HCT116 (cell line): ENCODE measurements at regions not wholly inside any gene's neighbourhood (a gene's known extent, or its start where the extent isn't known, plus 50 kb on each side); places are given as distances from the start of the nearest gene placed in this dataset.

Source experiments
- ATAC-seq: fragments of 200-7000 bp; cut with Tn5 transposase; 2 replicates; pipeline ENCODE4 v1.9.1; 2020; ENCODE audit warnings: mild to moderate bottlenecking, moderate library complexity
- BruUV-seq: library from RNA; stranded (reverse); fragments of 400-500 nt; replicated peaks from 2 replicates; lab custom pipeline; 2021; lab: Mats Ljungman, UMichigan
- CTCF ChIA-PET: fragments of 300-600 bp; sonication (Branson Sonifier 250); formaldehyde crosslinking; loops from one replicate; lab custom pipeline; 2021; ENCODE audit warnings: antibody characterized with exemption; lab: Charles Lee
- POLR2A ChIA-PET: fragments of 300-600, 350-600 bp; sonication (Branson Sonifier 250); formaldehyde crosslinking; loops from one replicate; lab custom pipeline; 2021; ENCODE audit warnings: antibody characterized with exemption; lab: Charles Lee
- RAD21 ChIA-PET, 2 experiments: fragments of 300-600 bp; sonication (Branson Sonifier 250); formaldehyde crosslinking; loops; one replicate each; lab custom pipeline; 2023; ENCODE audit warnings: low total read pairs in 2 of 2; ENCODE audit not compliant: uncharacterized antibody in 2 of 2, unreplicated experiment in 2 of 2, low non-redundant PET in 1 of 2; lab: Charles Lee
- DNase-seq: peaks from one replicate; pipeline ENCODE4 v3.0.0-alpha.2; 2010; ENCODE audit warnings: low read depth, low spot score
- H2AFZ ChIP-seq: fragments of 200-600 bp; shearing (Covaris generic), sonication (generic); 2 replicates; pipeline ENCODE4 v1.6.1; 2017; ENCODE audit warnings: low read depth, mixed run types, mixed read lengths, antibody characterized with exemption, low read length; ENCODE audit not compliant: poor library complexity, severe bottlenecking
- H3K27ac ChIP-seq: 2 replicates; pipeline ENCODE4 v1.5.1; 2012; ENCODE audit warnings: low read depth, low read length
- H3K27me3 ChIP-seq: fragments of 200-600 bp; sonication (generic); 2 replicates; pipeline ENCODE4 v1.6.1; 2016; ENCODE audit warnings: mixed run types, low read length, mixed read lengths; ENCODE audit not compliant: insufficient read depth
- H3K36me3 ChIP-seq, 2 experiments: fragments of 200-500 bp in 1 of 2; fragments of 200-600 bp in 1 of 2; sonication (Bioruptor generic) in 1 of 2; sonication (generic) in 1 of 2; 2 replicates each; pipeline versions ENCODE4 v1.5.1 to v1.6.1; 2014 to 2016; ENCODE audit warnings: low read length in 2 of 2, inconsistent platforms in 1 of 2, mixed read lengths in 1 of 2, mixed run types in 1 of 2; ENCODE audit not compliant: insufficient read depth in 2 of 2, control insufficient read depth in 1 of 2
- H3K4me1 ChIP-seq, 2 experiments: fragments of 200-600 bp in 1 of 2; sonication (generic) in 1 of 2; 2 replicates each; pipeline versions ENCODE4 v1.5.1 to v1.6.1; 2012 to 2017; ENCODE audit warnings: low read length in 2 of 2, inconsistent platforms in 1 of 2, mild to moderate bottlenecking in 1 of 2, mixed read lengths in 1 of 2, mixed run types in 1 of 2, moderate library complexity in 1 of 2; ENCODE audit not compliant: insufficient read depth in 2 of 2, control insufficient read depth in 1 of 2
- H3K4me2 ChIP-seq: fragments of 200-600 bp; sonication (generic); 2 replicates; pipeline ENCODE4 v1.6.1; 2017; ENCODE audit warnings: mixed run types, low read length, mixed read lengths
- H3K4me3 ChIP-seq, 2 experiments: fragments of 200-600 bp in 1 of 2; sonication (generic) in 1 of 2; replicated peaks in 1 of 2; 2 replicates each; pipeline ENCODE4 v1.5.1; 2011 to 2016; ENCODE audit warnings: low read length in 2 of 2, control low read depth in 1 of 2, low read depth in 1 of 2, mild to moderate bottlenecking in 1 of 2, mixed read lengths in 1 of 2, mixed run types in 1 of 2
- H3K79me2 ChIP-seq: fragments of 200-600 bp; sonication (generic); 2 replicates; pipeline ENCODE4 v1.6.1; 2017; ENCODE audit warnings: mild to moderate bottlenecking, mixed run types, low read length, moderate library complexity, mixed read lengths; ENCODE audit not compliant: insufficient read depth
- H3K9ac ChIP-seq: fragments of 200-600 bp; sonication (generic); 2 replicates; pipeline ENCODE4 v1.6.1; 2016; ENCODE audit warnings: low read length, mixed read lengths
- H3K9me2 ChIP-seq: fragments of 200-600 bp; sonication (generic), shearing (Covaris generic); 2 replicates; pipeline ENCODE4 v1.6.1; 2017; ENCODE audit warnings: mixed run types, mild to moderate bottlenecking, moderate library complexity; ENCODE audit not compliant: insufficient read depth
- H3K9me3 ChIP-seq, 2 experiments: fragments of 200-500 bp in 1 of 2; fragments of 200-600 bp in 1 of 2; sonication (Bioruptor generic) in 1 of 2; sonication (generic) in 1 of 2; 2 replicates each; pipeline ENCODE4 v1.6.1; 2014 to 2017; ENCODE audit warnings: low read length in 2 of 2, mixed read lengths in 2 of 2, inconsistent platforms in 1 of 2, low read depth in 1 of 2, mild to moderate bottlenecking in 1 of 2, mixed run types in 1 of 2, moderate library complexity in 1 of 2; ENCODE audit not compliant: control insufficient read depth in 1 of 2, insufficient read depth in 1 of 2
- H4K20me1 ChIP-seq: fragments of 200-600 bp; sonication (generic), shearing (Covaris generic); 2 replicates; pipeline ENCODE4 v1.6.1; 2017; ENCODE audit warnings: mixed run types, mild to moderate bottlenecking, moderate library complexity; ENCODE audit not compliant: insufficient read depth
- CBX3 ChIP-seq: IDR thresholded peaks from 2 replicates; pipeline ENCODE4 v1.6.1; 2012; ENCODE audit warnings: low read depth
- CEBPB ChIP-seq: IDR thresholded peaks from 2 replicates; pipeline ENCODE4 v1.6.1; 2012; ENCODE audit warnings: low read depth
- EGR1 ChIP-seq: IDR thresholded peaks from 2 replicates; pipeline ENCODE4 v1.6.1; 2012; ENCODE audit warnings: low read depth
- ELF1 ChIP-seq: IDR thresholded peaks from 2 replicates; pipeline ENCODE4 v1.6.1; 2012; ENCODE audit warnings: low read depth, borderline replicate concordance
- EZH2 ChIP-seq: fragments of 200-600 bp; sonication (generic); IDR thresholded peaks from 2 replicates; pipeline ENCODE4 v1.6.1; 2017; ENCODE audit warnings: antibody characterized with exemption, mixed run types
- EZH2phosphoT487 ChIP-seq: fragments of 200-600 bp; IDR thresholded peaks from 2 replicates; pipeline ENCODE4 v1.6.1; 2018; ENCODE audit warnings: antibody characterized with exemption, borderline replicate concordance
- FOSL1 ChIP-seq: IDR thresholded peaks from 2 replicates; pipeline ENCODE4 v1.6.1; 2012; ENCODE audit warnings: low read depth
- JUND ChIP-seq: IDR thresholded peaks from 2 replicates; pipeline ENCODE4 v1.6.1; 2012
- POLR2A ChIP-seq: IDR thresholded peaks from 2 replicates; pipeline ENCODE4 v1.7.0; 2011; ENCODE audit warnings: borderline replicate concordance; ENCODE audit not compliant: insufficient read depth, insufficient read length; ENCODE audit errors: extremely low read depth
- RAD21 ChIP-seq: IDR thresholded peaks from 2 replicates; pipeline ENCODE4 v1.6.1; 2012; ENCODE audit warnings: low read depth, mild to moderate bottlenecking
- SIN3A ChIP-seq: IDR thresholded peaks from 2 replicates; pipeline ENCODE4 v1.6.1; 2012; ENCODE audit warnings: low read depth
- SP1 ChIP-seq: IDR thresholded peaks from 2 replicates; pipeline ENCODE4 v1.6.1; 2012; ENCODE audit warnings: low read depth
- SRF ChIP-seq: IDR thresholded peaks from 2 replicates; pipeline ENCODE4 v1.6.1; 2012; ENCODE audit warnings: low read depth
- TCF7L2 ChIP-seq: IDR thresholded peaks from 2 replicates; pipeline ENCODE4 v1.7.0; 2011; ENCODE audit warnings: borderline replicate concordance, inconsistent platforms; ENCODE audit not compliant: insufficient read depth, insufficient read length; ENCODE audit errors: extremely low read depth
- YY1 ChIP-seq: IDR thresholded peaks from 2 replicates; pipeline ENCODE4 v1.6.1; 2011; ENCODE audit warnings: low read length, low read depth, moderate library complexity, mild to moderate bottlenecking; ENCODE audit not compliant: insufficient replicate concordance; ENCODE audit errors: extremely low read depth
- ZFX ChIP-seq: fragments of 450-650 bp; IDR thresholded peaks from 2 replicates; pipeline ENCODE4 v1.6.1; 2017
- ZNF274 ChIP-seq: fragments of 200-500 bp; sonication (Bioruptor generic); IDR thresholded peaks from 2 replicates; pipeline ENCODE4 v1.6.1; 2014; ENCODE audit warnings: mild to moderate bottlenecking, low read depth, low read length, inconsistent platforms
- intact Hi-C: fragments of 100-400 bp; cut with micrococcal nuclease; formaldehyde crosslinking; loops from 2 replicates; pipeline ENCODE4 v1.10.0; 2022
- TF ChIP-seq, protein P1 (sequence below): IDR thresholded peaks from 2 replicates; pipeline ENCODE4 v1.6.1; 2012; ENCODE audit warnings: low read depth
- TF ChIP-seq, protein P2 (sequence below): IDR thresholded peaks from 2 replicates; pipeline ENCODE4 v1.6.1; 2011; ENCODE audit warnings: mild to moderate bottlenecking, low read length, moderate library complexity; ENCODE audit not compliant: insufficient replicate concordance; ENCODE audit errors: extremely low read depth
- TF ChIP-seq, protein P3 (sequence below): IDR thresholded peaks from 2 replicates; pipeline ENCODE4 v1.6.1; 2012

DNA sequence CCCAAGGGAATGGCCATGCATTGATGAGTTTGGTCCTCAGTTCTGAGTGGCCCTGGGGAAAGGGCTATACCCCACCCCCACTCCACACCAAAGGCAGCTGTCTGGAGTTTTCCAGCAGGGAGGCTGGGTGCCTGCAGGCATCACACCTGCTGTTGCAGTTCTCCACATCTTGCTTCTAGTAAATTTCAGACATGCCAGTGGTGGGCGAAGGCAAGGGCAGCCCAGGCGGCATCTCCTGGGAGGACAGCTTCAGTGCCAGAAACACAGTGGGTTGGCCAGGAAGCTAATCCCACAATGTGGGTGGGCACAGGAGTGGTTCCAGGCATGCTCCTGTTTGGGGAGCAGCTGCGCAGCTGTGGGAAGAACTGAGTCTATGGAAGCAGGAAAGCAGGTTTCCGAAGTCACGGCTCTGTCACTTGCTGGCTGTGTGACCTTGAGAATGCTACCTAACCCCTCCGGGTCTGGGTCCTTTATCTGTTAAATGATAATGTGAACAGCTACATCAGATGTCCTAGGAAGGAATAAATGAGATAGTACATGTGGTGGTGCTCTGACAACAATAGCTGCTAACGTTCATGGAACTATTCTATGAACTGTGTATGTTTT lies 84.6 kb upstream of the SPTBN1 start:
- H3K79me2 ChIP-seq: no peaks in the 10 kb centered on the region
- ChIA-PET CTCF (no interaction called here), POLR2A (no interaction called here), RAD21 (no interaction called here)
- peaks cover 0 to 8% of the 10 kb centered on the region in 2 experiments; a peak in 1 of 4 replicates for H3K9me3 ChIP-seq
- no peaks in the 10 kb centered on the region for H4K20me1 ChIP-seq
- no peaks in the 10 kb centered on the region for H3K36me3 ChIP-seq
- no peak overlapping the region for H3K4me3 ChIP-seq
- H3K9me2 ChIP-seq: no peaks in the 10 kb centered on the region
- TF ChIP-seq EZH2phosphoT487 (no peak), CEBPB (no peak), FOSL1 (no peak), EZH2 (no peak), JUND (no peak), EGR1 (no peak), SP1 (no peak), TCF7L2 (no peak), ZNF274 (no peak), ELF1 (no peak), SIN3A (no peak), POLR2A (no peak), YY1 (no peak), CBX3 (no peak), SRF (no peak), ZFX (no peak), RAD21 (no peak)
- TF ChIP-seq, protein P1, sequence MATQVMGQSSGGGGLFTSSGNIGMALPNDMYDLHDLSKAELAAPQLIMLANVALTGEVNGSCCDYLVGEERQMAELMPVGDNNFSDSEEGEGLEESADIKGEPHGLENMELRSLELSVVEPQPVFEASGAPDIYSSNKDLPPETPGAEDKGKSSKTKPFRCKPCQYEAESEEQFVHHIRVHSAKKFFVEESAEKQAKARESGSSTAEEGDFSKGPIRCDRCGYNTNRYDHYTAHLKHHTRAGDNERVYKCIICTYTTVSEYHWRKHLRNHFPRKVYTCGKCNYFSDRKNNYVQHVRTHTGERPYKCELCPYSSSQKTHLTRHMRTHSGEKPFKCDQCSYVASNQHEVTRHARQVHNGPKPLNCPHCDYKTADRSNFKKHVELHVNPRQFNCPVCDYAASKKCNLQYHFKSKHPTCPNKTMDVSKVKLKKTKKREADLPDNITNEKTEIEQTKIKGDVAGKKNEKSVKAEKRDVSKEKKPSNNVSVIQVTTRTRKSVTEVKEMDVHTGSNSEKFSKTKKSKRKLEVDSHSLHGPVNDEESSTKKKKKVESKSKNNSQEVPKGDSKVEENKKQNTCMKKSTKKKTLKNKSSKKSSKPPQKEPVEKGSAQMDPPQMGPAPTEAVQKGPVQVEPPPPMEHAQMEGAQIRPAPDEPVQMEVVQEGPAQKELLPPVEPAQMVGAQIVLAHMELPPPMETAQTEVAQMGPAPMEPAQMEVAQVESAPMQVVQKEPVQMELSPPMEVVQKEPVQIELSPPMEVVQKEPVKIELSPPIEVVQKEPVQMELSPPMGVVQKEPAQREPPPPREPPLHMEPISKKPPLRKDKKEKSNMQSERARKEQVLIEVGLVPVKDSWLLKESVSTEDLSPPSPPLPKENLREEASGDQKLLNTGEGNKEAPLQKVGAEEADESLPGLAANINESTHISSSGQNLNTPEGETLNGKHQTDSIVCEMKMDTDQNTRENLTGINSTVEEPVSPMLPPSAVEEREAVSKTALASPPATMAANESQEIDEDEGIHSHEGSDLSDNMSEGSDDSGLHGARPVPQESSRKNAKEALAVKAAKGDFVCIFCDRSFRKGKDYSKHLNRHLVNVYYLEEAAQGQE: no peak
- TF ChIP-seq, protein P2, sequence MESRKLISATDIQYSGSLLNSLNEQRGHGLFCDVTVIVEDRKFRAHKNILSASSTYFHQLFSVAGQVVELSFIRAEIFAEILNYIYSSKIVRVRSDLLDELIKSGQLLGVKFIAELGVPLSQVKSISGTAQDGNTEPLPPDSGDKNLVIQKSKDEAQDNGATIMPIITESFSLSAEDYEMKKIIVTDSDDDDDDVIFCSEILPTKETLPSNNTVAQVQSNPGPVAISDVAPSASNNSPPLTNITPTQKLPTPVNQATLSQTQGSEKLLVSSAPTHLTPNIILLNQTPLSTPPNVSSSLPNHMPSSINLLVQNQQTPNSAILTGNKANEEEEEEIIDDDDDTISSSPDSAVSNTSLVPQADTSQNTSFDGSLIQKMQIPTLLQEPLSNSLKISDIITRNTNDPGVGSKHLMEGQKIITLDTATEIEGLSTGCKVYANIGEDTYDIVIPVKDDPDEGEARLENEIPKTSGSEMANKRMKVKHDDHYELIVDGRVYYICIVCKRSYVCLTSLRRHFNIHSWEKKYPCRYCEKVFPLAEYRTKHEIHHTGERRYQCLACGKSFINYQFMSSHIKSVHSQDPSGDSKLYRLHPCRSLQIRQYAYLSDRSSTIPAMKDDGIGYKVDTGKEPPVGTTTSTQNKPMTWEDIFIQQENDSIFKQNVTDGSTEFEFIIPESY: no peak
- TF ChIP-seq, protein P3, sequence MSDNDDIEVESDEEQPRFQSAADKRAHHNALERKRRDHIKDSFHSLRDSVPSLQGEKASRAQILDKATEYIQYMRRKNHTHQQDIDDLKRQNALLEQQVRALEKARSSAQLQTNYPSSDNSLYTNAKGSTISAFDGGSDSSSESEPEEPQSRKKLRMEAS: no peak
- H3K4me2 ChIP-seq: no peak overlapping the region
- H3K4me1 ChIP-seq: no peaks in the 10 kb centered on the region
- no peak for ATAC-seq
- H2AFZ ChIP-seq: no peak overlapping the region
- H3K27ac ChIP-seq: no peak overlapping the region
- H3K9ac ChIP-seq: no peak overlapping the region
- BruUV-seq: no TSS peak
- DNase-seq: no peak
- intact Hi-C loops: no loop called here
- no peaks in the 10 kb centered on the region for H3K27me3 ChIP-seq
